ENCODE measurements at regions not wholly inside any gene's neighbourhood (a gene's known extent, or its start where the extent isn't known, plus 50 kb on each side); places are given as distances from the start of the nearest gene placed in this dataset.

GRCh38 chr21:22450507-22450906 lies 1452.3 kb downstream of the NCAM2 start:
- no TSS peak for BruUV-seq (replicated peaks)
- Histone ChIP-seq H3K27ac (ENCODE audit: low read length) (no peak overlapping the region), H3K36me3 (ENCODE audit: control insufficient read depth, insufficient read depth, low read length) (no peaks in the 10 kb centered on the region), H3K4me1 (ENCODE audit: control insufficient read depth, insufficient read depth, low read length) (no peaks in the 10 kb centered on the region), H3K9me3 (ENCODE audit: control insufficient read depth, insufficient read depth, low read depth, low read length) (no peaks in the 10 kb centered on the region), H3K27me3 (ENCODE audit: control insufficient read depth, insufficient read depth, low read length) (no peaks in the 10 kb centered on the region), H3K4me3 (ENCODE audit: low read depth in 2 of 2, low read length in 2 of 2) (no peak overlapping the region)
- TF ChIP-seq REST (IDR thresholded peaks at IDR 0.05; ENCODE audit: insufficient read depth in 1 of 2, low read depth in 2 of 2, low read length in 1 of 2) (no peak), POLR2AphosphoS5 (IDR thresholded peaks at IDR 0.05; ENCODE audit: low read depth, low read length) (no peak), SIN3A (IDR thresholded peaks at IDR 0.05; ENCODE audit: borderline replicate concordance, insufficient read depth, low read depth, low read length) (no peak), CTCF (IDR thresholded peaks at IDR 0.05) (no peak), TCF7L2 (IDR thresholded peaks at IDR 0.05; ENCODE audit: low read depth, low read length) (no peak)
- in situ Hi-C loops (cut with HindIII; ENCODE audit: low pct_unique_long_range_greater_than_20kb, low sequenced_read_pairs), result no loop called here
- POLR2A ChIA-PET, result no interaction called here
- CTCF ChIA-PET, result no interaction called here
- ATAC-seq (no peak), DNase-seq (ENCODE audit: low read depth, low spot score) (no peak)
- intact Hi-C loops (cut with micrococcal nuclease; ENCODE audit: unreplicated experiment), result no loop called here

GRCh38 chr21:22456241-22456640 lies 1458.0 kb downstream of the NCAM2 start:
- TF ChIP-seq TCF7L2 (IDR thresholded peaks at IDR 0.05; ENCODE audit: low read depth, low read length), result no peak
- TF ChIP-seq SIN3A (IDR thresholded peaks at IDR 0.05; ENCODE audit: borderline replicate concordance, insufficient read depth, low read depth, low read length), result no peak
- TF ChIP-seq REST (IDR thresholded peaks at IDR 0.05; ENCODE audit: insufficient read depth in 1 of 2, low read depth in 2 of 2, low read length in 1 of 2), result no peak
- BruUV-seq (replicated peaks), result no TSS peak
- ATAC-seq, result no peak
- Histone ChIP-seq H3K36me3 (ENCODE audit: control insufficient read depth, insufficient read depth, low read length) (no peaks in the 10 kb centered on the region), H3K9me3 (ENCODE audit: control insufficient read depth, insufficient read depth, low read depth, low read length) (no peaks in the 10 kb centered on the region), H3K4me3 (ENCODE audit: low read depth in 2 of 2, low read length in 2 of 2) (no peak overlapping the region), H3K4me1 (ENCODE audit: control insufficient read depth, insufficient read depth, low read length) (no peaks in the 10 kb centered on the region), H3K27ac (ENCODE audit: low read length) (no peak overlapping the region), H3K27me3 (ENCODE audit: control insufficient read depth, insufficient read depth, low read length) (no peaks in the 10 kb centered on the region)
- DNase-seq (ENCODE audit: low read depth, low spot score), result no peak
- POLR2A ChIA-PET, result no interaction called here
- intact Hi-C loops (cut with micrococcal nuclease; ENCODE audit: unreplicated experiment), result no loop called here
- in situ Hi-C loops (cut with HindIII; ENCODE audit: low pct_unique_long_range_greater_than_20kb, low sequenced_read_pairs), result no loop called here
- CTCF ChIA-PET, result no interaction called here

All from Panc1 (cell line).